Liver (tissue), 7 donors: ENCODE measurements at regions not wholly inside any gene's neighbourhood (a gene's known extent, or its start where the extent isn't known, plus 50 kb on each side); places are given as distances from the start of the nearest gene placed in this dataset.

Source experiments
- DNase-seq: peaks from one replicate; pipeline ENCODE4 v3.0.0-alpha.2; 2017; ENCODE audit warnings: low spot score
- H3K27ac ChIP-seq, 2 donors: one replicate each; pipeline ENCODE4 v1.7.0; 2013; ENCODE audit warnings: inconsistent platforms in 2 of 2, low read length in 2 of 2, control low read depth in 1 of 2, low read depth in 1 of 2, mild to moderate bottlenecking in 1 of 2
- H3K27me3 ChIP-seq, 4 donors: one replicate each; pipeline versions ENCODE4 v1.6.1 to v1.7.0; 2013; ENCODE audit warnings: low read length in 3 of 4, inconsistent platforms in 1 of 4, mild to moderate bottlenecking in 1 of 4, moderate library complexity in 1 of 4; ENCODE audit not compliant: control insufficient read depth in 4 of 4, insufficient read depth in 4 of 4
- H3K36me3 ChIP-seq, 4 donors: one replicate each; pipeline versions ENCODE4 v1.6.1 to v1.7.0; 2013; ENCODE audit warnings: low read length in 3 of 4, mild to moderate bottlenecking in 3 of 4, low read depth in 1 of 4, moderate library complexity in 1 of 4; ENCODE audit not compliant: control insufficient read depth in 4 of 4, insufficient read depth in 3 of 4
- H3K4me1 ChIP-seq, 4 donors: one replicate each; pipeline versions ENCODE4 v1.6.1 to v1.7.0; 2013; ENCODE audit warnings: low read length in 3 of 4, mild to moderate bottlenecking in 3 of 4, moderate library complexity in 1 of 4; ENCODE audit not compliant: control insufficient read depth in 4 of 4, insufficient read depth in 4 of 4
- H3K4me3 ChIP-seq, 3 donors: one replicate each; pipeline versions ENCODE4 v1.6.1 to v1.7.0; 2013; ENCODE audit warnings: low read length in 3 of 3, control low read depth in 1 of 3, low read depth in 1 of 3, mild to moderate bottlenecking in 1 of 3
- H3K9ac ChIP-seq, 2 donors: one replicate each; pipeline ENCODE4 v1.7.0; 2013; ENCODE audit warnings: low read length in 2 of 2, mild to moderate bottlenecking in 2 of 2, moderate library complexity in 2 of 2, control low read depth in 1 of 2, low read depth in 1 of 2
- H3K9me3 ChIP-seq, 4 donors: one replicate each; pipeline versions ENCODE4 v1.6.1 to v1.7.0; 2013; ENCODE audit warnings: low read length in 3 of 4; ENCODE audit not compliant: control insufficient read depth in 4 of 4
- ATF3 ChIP-seq: IDR thresholded peaks from 2 replicates; pipeline ENCODE4 v1.6.1; 2016; ENCODE audit warnings: antibody characterized with exemption
- EGR1 ChIP-seq, 2 donors: IDR thresholded peaks; 2 replicates each; pipeline ENCODE4 v1.6.1; 2016 to 2018; ENCODE audit warnings: antibody characterized with exemption in 2 of 2, low read depth in 2 of 2
- FOXA1 ChIP-seq: IDR thresholded peaks from 2 replicates; pipeline ENCODE4 v1.6.1; 2016; ENCODE audit warnings: antibody characterized with exemption
- FOXA2 ChIP-seq: IDR thresholded peaks from 2 replicates; pipeline ENCODE4 v1.6.1; 2016; ENCODE audit warnings: antibody characterized with exemption
- GABPA ChIP-seq, 2 donors: IDR thresholded peaks in 1 of 2; conservative IDR thresholded peaks in 1 of 2; 2 replicates each; pipeline ENCODE4 v1.6.1; 2016; ENCODE audit warnings: antibody characterized with exemption in 2 of 2, mild to moderate bottlenecking in 1 of 2, moderate library complexity in 1 of 2
- HNF4A ChIP-seq, 2 donors: conservative IDR thresholded peaks; 2 replicates each; pipeline ENCODE4 v1.6.1; 2016; ENCODE audit warnings: antibody characterized with exemption in 2 of 2, mild to moderate bottlenecking in 2 of 2
- HNF4G ChIP-seq: IDR thresholded peaks from 2 replicates; pipeline ENCODE4 v1.6.1; 2016; ENCODE audit warnings: antibody characterized with exemption
- MAX ChIP-seq: IDR thresholded peaks from 2 replicates; pipeline ENCODE4 v1.6.1; 2016; ENCODE audit warnings: antibody characterized with exemption
- NR2F2 ChIP-seq: IDR thresholded peaks from 2 replicates; pipeline ENCODE4 v1.6.1; 2016; ENCODE audit warnings: antibody characterized with exemption
- RAD21 ChIP-seq, 2 donors: IDR thresholded peaks; 2 replicates each; pipeline ENCODE4 v1.6.1; 2016; ENCODE audit warnings: antibody characterized with exemption in 2 of 2, mild to moderate bottlenecking in 2 of 2
- RXRA ChIP-seq, 2 donors: IDR thresholded peaks; 2 replicates each; pipeline ENCODE4 v1.6.1; 2017 to 2018; ENCODE audit warnings: antibody characterized with exemption in 2 of 2, mild to moderate bottlenecking in 1 of 2
- SP1 ChIP-seq: IDR thresholded peaks from 2 replicates; pipeline ENCODE4 v1.6.1; 2018; ENCODE audit warnings: antibody characterized with exemption, mild to moderate bottlenecking
- YY1 ChIP-seq: IDR thresholded peaks from 2 replicates; pipeline ENCODE4 v1.6.1; 2016; ENCODE audit warnings: antibody characterized with exemption, mild to moderate bottlenecking
- ZBTB33 ChIP-seq: IDR thresholded peaks from 2 replicates; pipeline ENCODE4 v1.6.1; 2016; ENCODE audit warnings: antibody characterized with exemption
- WGBS: extraction: QIAGEN DNeasy Blood & Tissue Kit; methylation state at CpG from one replicate; pipeline ENCODE4 v1.1.7; 2013; 5-methylcytosine and 5-hydroxymethylcytosine counted together
- TF ChIP-seq, protein P1 (sequence below): IDR thresholded peaks from 2 replicates; pipeline ENCODE4 v1.6.1; 2016; ENCODE audit warnings: antibody characterized with exemption, mild to moderate bottlenecking
- donor health status: healthy.
- donor health status: healthy.
- donor health status: healthy.
- donor health status: healthy.

DNA sequence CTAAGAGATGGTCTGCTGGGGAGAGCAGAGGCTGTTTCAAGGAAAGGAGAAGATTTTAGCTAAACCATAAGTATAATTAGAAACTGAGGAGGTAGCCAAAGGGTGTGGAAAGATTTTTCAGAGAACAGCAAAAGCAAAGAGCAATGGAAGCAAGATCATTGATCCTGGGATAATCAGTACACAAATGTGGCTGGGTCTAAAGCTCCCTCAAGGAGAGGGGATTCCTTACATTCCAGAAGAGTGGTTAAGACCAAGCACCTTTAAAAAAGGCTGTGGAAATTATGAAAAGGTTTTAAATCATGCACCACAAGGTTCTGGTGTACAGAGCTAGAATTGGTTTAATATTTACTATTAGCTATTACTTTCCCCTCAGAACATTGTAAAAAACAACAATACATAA, 246.0 kb upstream of the UBE2E3 start (continued):
- TF ChIP-seq YY1 (no peak), ZBTB33 (no peak), HNF4G (no peak), HNF4A (conservative IDR thresholded peaks at IDR 0.05) (no peak), RAD21 (IDR thresholded peaks at IDR 0.05) (no peak), FOXA1 (no peak), SP1 (no peak)

DNA sequence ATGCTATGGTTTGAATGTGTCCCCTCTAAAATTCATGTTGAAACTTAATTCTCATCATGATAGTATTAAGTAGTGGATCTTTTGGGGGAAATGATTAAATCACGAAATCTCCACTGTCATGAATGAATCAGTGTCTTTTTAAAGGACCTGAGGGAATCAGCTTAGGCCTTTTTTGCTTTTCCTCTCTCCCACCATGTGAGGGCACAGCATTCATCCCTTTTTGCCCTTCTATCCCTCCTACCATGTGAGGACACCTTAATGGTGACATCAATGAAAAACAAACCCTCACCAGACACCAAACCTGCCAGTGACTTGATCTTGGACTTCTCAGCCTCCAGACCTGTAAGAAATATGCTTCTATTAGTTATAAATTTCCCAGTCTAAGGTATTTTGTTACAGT, 247.1 kb upstream of the UBE2E3 start:
- Histone ChIP-seq H3K9ac (no peak overlapping the region), H3K27ac (no peak overlapping the region), H3K36me3 (no peaks in the 10 kb centered on the region), H3K4me1 (no peaks in the 10 kb centered on the region), H3K9me3 (no peaks in the 10 kb centered on the region), H3K4me3 (no peak overlapping the region), H3K27me3 (no peaks in the 10 kb centered on the region)
- WGBS: 90% methylated on average over 1 of the region's 1 CpG
- DNase-seq: no peak
- TF ChIP-seq ATF3: no peak
- TF ChIP-seq NR2F2: no peak
- TF ChIP-seq FOXA2: no peak
- TF ChIP-seq GABPA (IDR thresholded peaks at IDR 0.05 in 1 of 2, conservative IDR thresholded peaks at IDR 0.05 in 1 of 2): no peak
- no peak for TF ChIP-seq MAX
- TF ChIP-seq, protein P1, sequence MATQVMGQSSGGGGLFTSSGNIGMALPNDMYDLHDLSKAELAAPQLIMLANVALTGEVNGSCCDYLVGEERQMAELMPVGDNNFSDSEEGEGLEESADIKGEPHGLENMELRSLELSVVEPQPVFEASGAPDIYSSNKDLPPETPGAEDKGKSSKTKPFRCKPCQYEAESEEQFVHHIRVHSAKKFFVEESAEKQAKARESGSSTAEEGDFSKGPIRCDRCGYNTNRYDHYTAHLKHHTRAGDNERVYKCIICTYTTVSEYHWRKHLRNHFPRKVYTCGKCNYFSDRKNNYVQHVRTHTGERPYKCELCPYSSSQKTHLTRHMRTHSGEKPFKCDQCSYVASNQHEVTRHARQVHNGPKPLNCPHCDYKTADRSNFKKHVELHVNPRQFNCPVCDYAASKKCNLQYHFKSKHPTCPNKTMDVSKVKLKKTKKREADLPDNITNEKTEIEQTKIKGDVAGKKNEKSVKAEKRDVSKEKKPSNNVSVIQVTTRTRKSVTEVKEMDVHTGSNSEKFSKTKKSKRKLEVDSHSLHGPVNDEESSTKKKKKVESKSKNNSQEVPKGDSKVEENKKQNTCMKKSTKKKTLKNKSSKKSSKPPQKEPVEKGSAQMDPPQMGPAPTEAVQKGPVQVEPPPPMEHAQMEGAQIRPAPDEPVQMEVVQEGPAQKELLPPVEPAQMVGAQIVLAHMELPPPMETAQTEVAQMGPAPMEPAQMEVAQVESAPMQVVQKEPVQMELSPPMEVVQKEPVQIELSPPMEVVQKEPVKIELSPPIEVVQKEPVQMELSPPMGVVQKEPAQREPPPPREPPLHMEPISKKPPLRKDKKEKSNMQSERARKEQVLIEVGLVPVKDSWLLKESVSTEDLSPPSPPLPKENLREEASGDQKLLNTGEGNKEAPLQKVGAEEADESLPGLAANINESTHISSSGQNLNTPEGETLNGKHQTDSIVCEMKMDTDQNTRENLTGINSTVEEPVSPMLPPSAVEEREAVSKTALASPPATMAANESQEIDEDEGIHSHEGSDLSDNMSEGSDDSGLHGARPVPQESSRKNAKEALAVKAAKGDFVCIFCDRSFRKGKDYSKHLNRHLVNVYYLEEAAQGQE: no peak
- TF ChIP-seq SP1: no peak
- no peak for TF ChIP-seq EGR1 (IDR thresholded peaks at IDR 0.05; ENCODE audit: low read depth in 2 of 2)
- TF ChIP-seq FOXA1: no peak
- TF ChIP-seq HNF4A (conservative IDR thresholded peaks at IDR 0.05): no peak
- TF ChIP-seq RXRA (IDR thresholded peaks at IDR 0.05): no peak

DNA sequence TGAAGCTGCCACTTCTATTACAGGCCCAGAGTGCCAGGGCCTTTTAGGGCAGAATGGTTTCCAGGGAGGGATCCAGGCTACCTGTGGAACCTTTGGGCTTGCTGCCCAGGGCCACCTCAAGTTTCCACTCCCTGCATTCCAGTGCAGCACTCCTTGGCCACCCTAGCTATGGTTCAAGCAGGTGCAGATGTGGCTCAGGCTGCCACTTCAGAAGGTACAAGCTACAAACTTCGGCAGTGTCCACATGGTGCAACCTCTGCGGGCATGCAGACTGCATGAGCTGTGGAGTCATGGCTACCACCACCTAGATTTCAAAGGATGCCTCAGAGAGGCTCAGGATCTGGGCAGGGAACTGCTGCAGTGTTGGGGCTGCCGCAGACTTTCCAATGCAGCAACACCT, 248.1 kb upstream of the UBE2E3 start:
- no peak for DNase-seq
- Histone ChIP-seq H3K4me3 (no peak overlapping the region), H3K9ac (no peak overlapping the region), H3K36me3 (no peaks in the 10 kb centered on the region), H3K9me3 (no peaks in the 10 kb centered on the region), H3K27me3 (no peaks in the 10 kb centered on the region), H3K4me1 (no peaks in the 10 kb centered on the region), H3K27ac (no peak overlapping the region)
- 92% methylated on average over 3 of the region's 3 CpGs for WGBS
- TF ChIP-seq MAX: no peak
- TF ChIP-seq HNF4A (conservative IDR thresholded peaks at IDR 0.05): no peak
- no peak for TF ChIP-seq EGR1 (IDR thresholded peaks at IDR 0.05; ENCODE audit: low read depth in 2 of 2)
- no peak for TF ChIP-seq YY1
- no peak for TF ChIP-seq HNF4G
- no peak for TF ChIP-seq RAD21 (IDR thresholded peaks at IDR 0.05)
- no peak for TF ChIP-seq ATF3
